ENCODE measurements at regions not wholly inside any gene's neighbourhood (a gene's known extent, or its start where the extent isn't known, plus 50 kb on each side); places are given as distances from the start of the nearest gene placed in this dataset.

DNA sequence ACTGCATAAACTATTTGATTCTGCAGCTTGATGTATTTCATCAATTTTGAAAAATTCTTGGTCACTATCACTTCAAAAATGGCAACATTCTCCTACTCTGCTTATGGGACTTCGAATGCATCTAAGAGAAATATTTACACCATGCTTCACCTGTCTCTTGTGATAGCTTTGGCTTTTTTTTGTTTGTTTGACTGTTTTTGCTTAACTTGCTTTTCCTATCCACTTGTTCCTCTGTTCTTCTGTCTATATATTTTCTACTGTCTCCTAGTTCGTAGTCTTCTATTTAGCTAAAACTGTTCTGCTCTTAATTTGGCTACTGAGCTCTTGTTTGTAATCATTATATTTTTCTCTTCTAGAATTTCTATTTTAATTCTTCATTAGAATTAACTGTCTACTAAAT is 94.4 kb downstream of the INHBA start:
- no peak for TF ChIP-seq POLR2A (IDR thresholded peaks at IDR 0.05)
- no peak for TF ChIP-seq POLR2AphosphoS5 (IDR thresholded peaks at IDR 0.05)
- TF ChIP-seq, protein P1, sequence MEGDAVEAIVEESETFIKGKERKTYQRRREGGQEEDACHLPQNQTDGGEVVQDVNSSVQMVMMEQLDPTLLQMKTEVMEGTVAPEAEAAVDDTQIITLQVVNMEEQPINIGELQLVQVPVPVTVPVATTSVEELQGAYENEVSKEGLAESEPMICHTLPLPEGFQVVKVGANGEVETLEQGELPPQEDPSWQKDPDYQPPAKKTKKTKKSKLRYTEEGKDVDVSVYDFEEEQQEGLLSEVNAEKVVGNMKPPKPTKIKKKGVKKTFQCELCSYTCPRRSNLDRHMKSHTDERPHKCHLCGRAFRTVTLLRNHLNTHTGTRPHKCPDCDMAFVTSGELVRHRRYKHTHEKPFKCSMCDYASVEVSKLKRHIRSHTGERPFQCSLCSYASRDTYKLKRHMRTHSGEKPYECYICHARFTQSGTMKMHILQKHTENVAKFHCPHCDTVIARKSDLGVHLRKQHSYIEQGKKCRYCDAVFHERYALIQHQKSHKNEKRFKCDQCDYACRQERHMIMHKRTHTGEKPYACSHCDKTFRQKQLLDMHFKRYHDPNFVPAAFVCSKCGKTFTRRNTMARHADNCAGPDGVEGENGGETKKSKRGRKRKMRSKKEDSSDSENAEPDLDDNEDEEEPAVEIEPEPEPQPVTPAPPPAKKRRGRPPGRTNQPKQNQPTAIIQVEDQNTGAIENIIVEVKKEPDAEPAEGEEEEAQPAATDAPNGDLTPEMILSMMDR (IDR thresholded peaks at IDR 0.05), result no peak

GRCh38 chr7:41603985-41604384 is 98.9 kb downstream of the INHBA start:
- intact Hi-C loops (cut with DNase I; ENCODE audit: low total_unique reads), result no loop called here
- H3K4me1 ChIP-seq, result no peaks in the 10 kb centered on the region
- no peak for TF ChIP-seq POLR2AphosphoS5 (IDR thresholded peaks at IDR 0.05)
- TF ChIP-seq POLR2A (IDR thresholded peaks at IDR 0.05), result no peak
- TF ChIP-seq, protein P1 (IDR thresholded peaks at IDR 0.05), result no peak
- no peaks in the 10 kb centered on the region for H3K9me3 ChIP-seq
- H3K27ac ChIP-seq, result no peak overlapping the region
- H3K36me3 ChIP-seq, result no peaks in the 10 kb centered on the region
- no peak overlapping the region for H3K4me3 ChIP-seq
- DNase-seq (ENCODE audit: low spot score in 2 of 2), result no peak
- H3K27me3 ChIP-seq, result no peaks in the 10 kb centered on the region

More for the DNA sequence above, 94.4 kb downstream of the INHBA start:
- Histone ChIP-seq H3K4me1 (no peaks in the 10 kb centered on the region), H3K9me3 (no peaks in the 10 kb centered on the region), H3K27ac (no peak overlapping the region), H3K36me3 (no peaks in the 10 kb centered on the region), H3K27me3 (no peaks in the 10 kb centered on the region), H3K4me3 (no peak overlapping the region)
- intact Hi-C loops (cut with DNase I; ENCODE audit: low total_unique reads), result no loop called here
- DNase-seq (ENCODE audit: low spot score in 2 of 2), result no peak

DNA sequence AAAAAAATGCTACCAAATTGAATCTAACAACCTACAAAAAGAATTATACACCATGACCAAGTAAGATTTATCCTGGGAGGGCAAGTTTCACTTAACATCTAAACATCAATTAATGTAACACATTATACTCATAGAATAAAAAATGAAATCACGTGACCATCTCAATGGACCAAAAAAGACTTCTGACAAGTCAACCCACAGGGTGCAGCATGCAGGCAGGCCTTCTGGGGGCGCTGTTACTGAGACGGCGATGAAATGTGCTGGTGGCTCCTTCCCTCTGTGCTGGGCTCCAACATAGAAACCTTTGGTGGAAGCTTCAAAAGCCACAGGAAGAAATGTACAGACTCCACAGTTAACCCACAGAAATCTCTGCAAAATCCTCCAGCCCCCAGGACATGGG is 103.1 kb downstream of the INHBA start:
- Histone ChIP-seq H3K36me3 (no peaks in the 10 kb centered on the region), H3K27me3 (no peaks in the 10 kb centered on the region), H3K27ac (no peak overlapping the region), H3K4me1 (no peaks in the 10 kb centered on the region), H3K4me3 (no peak overlapping the region), H3K9me3 (peaks cover 3 to 18% of the 10 kb centered on the region in 2 donors)
- DNase-seq (ENCODE audit: low spot score in 2 of 2), result no peak
- intact Hi-C loops (cut with DNase I; ENCODE audit: low total_unique reads), result no loop called here
- TF ChIP-seq, protein P1 (IDR thresholded peaks at IDR 0.05), result no peak
- TF ChIP-seq POLR2A (IDR thresholded peaks at IDR 0.05), result no peak
- TF ChIP-seq POLR2AphosphoS5 (IDR thresholded peaks at IDR 0.05), result no peak

DNA sequence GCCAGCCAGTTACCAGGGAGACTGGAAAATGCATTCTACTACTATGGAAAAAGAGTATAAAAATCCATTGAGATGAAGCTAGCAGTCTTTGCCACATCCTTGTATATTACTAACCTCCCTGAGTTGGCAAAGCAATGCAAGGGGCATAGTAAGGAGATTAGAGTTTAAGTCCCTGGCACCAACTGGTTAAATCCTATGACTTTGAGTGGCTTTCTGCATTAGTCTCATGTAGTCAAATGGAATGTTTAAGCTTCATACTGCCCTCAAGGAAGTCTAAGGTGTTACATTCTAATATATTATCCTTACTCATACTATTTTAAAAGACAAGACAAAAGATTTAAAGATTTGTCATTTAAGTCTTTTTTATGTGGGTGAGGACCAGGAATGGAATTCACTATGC is 110.1 kb downstream of the INHBA start:
- intact Hi-C loops (cut with DNase I; ENCODE audit: low total_unique reads), result no loop called here
- no peaks in the 10 kb centered on the region for H3K27me3 ChIP-seq
- peaks cover 3 to 18% of the 10 kb centered on the region in 2 donors for H3K9me3 ChIP-seq
- DNase-seq (ENCODE audit: low spot score in 2 of 2), result no peak
- H3K27ac ChIP-seq, result no peak overlapping the region
- no peaks in the 10 kb centered on the region for H3K4me1 ChIP-seq
- no peak overlapping the region for H3K4me3 ChIP-seq
- TF ChIP-seq POLR2AphosphoS5 (IDR thresholded peaks at IDR 0.05) (no peak), POLR2A (IDR thresholded peaks at IDR 0.05) (no peak)
- TF ChIP-seq, protein P1 (IDR thresholded peaks at IDR 0.05), result no peak
- no peaks in the 10 kb centered on the region for H3K36me3 ChIP-seq

DNA sequence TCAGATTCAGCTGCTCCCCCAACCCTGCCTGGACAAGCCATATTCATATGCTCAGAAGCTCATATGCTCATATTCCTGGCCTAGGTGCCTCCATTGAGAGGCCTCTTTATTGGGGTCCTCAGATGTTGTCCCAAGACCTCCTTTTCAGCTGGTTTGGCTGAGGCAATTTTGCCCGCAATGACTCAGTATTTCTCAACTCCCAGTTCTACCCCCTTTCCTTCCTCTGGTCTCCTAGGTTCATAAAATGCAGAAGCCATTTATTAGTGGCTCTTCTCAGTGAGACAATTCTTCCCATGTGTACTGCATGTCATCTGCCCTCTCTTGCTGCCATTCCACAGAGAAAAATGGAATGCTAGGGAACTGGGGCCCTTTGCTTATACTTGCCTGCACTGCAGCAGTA is 110.7 kb downstream of the INHBA start:
- no peak for DNase-seq (ENCODE audit: low spot score in 2 of 2)
- Histone ChIP-seq H3K9me3 (peaks cover 3 to 18% of the 10 kb centered on the region in 2 donors), H3K36me3 (no peaks in the 10 kb centered on the region), H3K4me1 (no peaks in the 10 kb centered on the region), H3K27me3 (no peaks in the 10 kb centered on the region), H3K27ac (no peak overlapping the region), H3K4me3 (no peak overlapping the region)
- intact Hi-C loops (cut with DNase I; ENCODE audit: low total_unique reads), result no loop called here
- no peak for TF ChIP-seq POLR2A (IDR thresholded peaks at IDR 0.05)
- no peak for TF ChIP-seq POLR2AphosphoS5 (IDR thresholded peaks at IDR 0.05)
- TF ChIP-seq, protein P1 (IDR thresholded peaks at IDR 0.05), result no peak

Data from breast epithelium (tissue), 4 donors.